ENCODE measurements at regions not wholly inside any gene's neighbourhood (a gene's known extent, or its start where the extent isn't known, plus 50 kb on each side); places are given as distances from the start of the nearest gene placed in this dataset.
A peak's percentile ranks its signal among the peaks of the same experiment; 100 is the strongest.

GRCh38 chr1:200478239-200478623 is 68.4 kb upstream of the ZNF281 start:
- 84% methylated on average over 4 of the region's 4 CpGs for WGBS (ENCODE audit: low lambda C conversion rate)
- no peak overlapping the region for H3K4me2 ChIP-seq
- CTCF ChIA-PET, result interaction anchor here (2.3 to 3.8 kb wide), 2 partner anchors 10 to 171 kb away, joined by 7 to 19 read pairs; no protein-coding TSS in a partner anchor

GRCh38 chr1:200474633-200475032 is 64.8 kb upstream of the ZNF281 start:
- Histone ChIP-seq H4K20me1 (ENCODE audit: insufficient read depth) (no peaks in the 10 kb centered on the region), H3K27ac (ENCODE audit: low read depth in 2 of 2, low read length in 1 of 2) (peak overlapping the region in 1 of 2 experiments; percentile 95; a peak in 3 of 4 replicates), H3K4me1 (ENCODE audit: control insufficient read depth in 1 of 2, insufficient read depth in 2 of 2, low read depth in 1 of 2, low read length in 1 of 2) (peaks cover 0 to 15% of the 10 kb centered on the region in 2 experiments; a peak in 2 of 4 replicates), H3K4me3 (ENCODE audit: low read depth in 2 of 2, low read length in 1 of 2) (no peak overlapping the region), H3K79me2 (ENCODE audit: insufficient read depth) (no peaks in the 10 kb centered on the region), H3K27me3 (ENCODE audit: insufficient read depth) (no peaks in the 10 kb centered on the region), H3K36me3 (replicated peaks in 1 of 2; ENCODE audit: control insufficient read depth in 1 of 2, insufficient read depth in 2 of 2, low read length in 1 of 2) (no peaks in the 10 kb centered on the region), H3F3A (replicated peaks; ENCODE audit: insufficient read depth) (no peaks in the 10 kb centered on the region), H2AFZ (ENCODE audit: low read depth) (no peak overlapping the region), H3K4me2 (no peak overlapping the region), H3K9me3 (no peaks in the 10 kb centered on the region), H3K9me2 (no peaks in the 10 kb centered on the region), H3K9ac (no peak overlapping the region)
- no peak for DNase-seq
- ChIA-PET CTCF (interaction anchor here (0.5 to 3.0 kb wide), 2 partner anchors 14 to 440 kb away, joined by 3 to 10 read pairs (median 3); no protein-coding TSS in a partner anchor), POLR2A (interaction anchor here (1.1 kb wide), 1 partner anchor 65 kb away, joined by 4 read pairs; the partner anchor contains the start of gene ZNF281)
- WGBS (ENCODE audit: low lambda C conversion rate), result 51% methylated on average over 3 of the region's 3 CpGs
- TF ChIP-seq SMC3 (IDR thresholded peaks at IDR 0.05; ENCODE audit: low read depth, low read length) (no peak), MEF2A (IDR thresholded peaks at IDR 0.05; ENCODE audit: borderline replicate concordance, low read depth) (no peak), JUND (IDR thresholded peaks at IDR 0.05) (no peak), MXI1 (IDR thresholded peaks at IDR 0.05; ENCODE audit: low read depth, low read length) (no peak), EZH2phosphoT487 (IDR thresholded peaks at IDR 0.05; ENCODE audit: borderline replicate concordance, low read depth) (no peak), ELF1 (IDR thresholded peaks at IDR 0.05) (no peak), NFIC (IDR thresholded peaks at IDR 0.05; ENCODE audit: borderline replicate concordance) (no peak), GATA2 (CRISPR knock-in tag; IDR thresholded peaks at IDR 0.05) (no peak), FOXJ3 (CRISPR knock-in tag; IDR thresholded peaks at IDR 0.05) (no peak), RCOR1 (IDR thresholded peaks at IDR 0.05; ENCODE audit: low read length) (no peak), RXRA (IDR thresholded peaks at IDR 0.05; ENCODE audit: borderline replicate concordance, low read depth) (no peak), CTCF (IDR thresholded peaks at IDR 0.05) (no peak), TEAD4 (IDR thresholded peaks at IDR 0.05; ENCODE audit: borderline replicate concordance, insufficient read depth) (no peak)

More at GRCh38 chr1:200478239-200478623, 68.4 kb upstream of the ZNF281 start:
- Histone ChIP-seq H3K27me3 (ENCODE audit: insufficient read depth) (no peaks in the 10 kb centered on the region), H3K9ac (no peak overlapping the region), H3F3A (replicated peaks; ENCODE audit: insufficient read depth) (no peaks in the 10 kb centered on the region), H3K36me3 (replicated peaks in 1 of 2; ENCODE audit: control insufficient read depth in 1 of 2, insufficient read depth in 2 of 2, low read length in 1 of 2) (no peaks in the 10 kb centered on the region), H3K79me2 (ENCODE audit: insufficient read depth) (no peaks in the 10 kb centered on the region), H3K9me2 (no peaks in the 10 kb centered on the region), H2AFZ (ENCODE audit: low read depth) (no peak overlapping the region), H4K20me1 (ENCODE audit: insufficient read depth) (no peaks in the 10 kb centered on the region), H3K9me3 (no peaks in the 10 kb centered on the region), H3K27ac (ENCODE audit: low read depth in 2 of 2, low read length in 1 of 2) (no peak overlapping the region), H3K4me3 (ENCODE audit: low read depth in 2 of 2, low read length in 1 of 2) (no peak overlapping the region), H3K4me1 (ENCODE audit: control insufficient read depth in 1 of 2, insufficient read depth in 2 of 2, low read depth in 1 of 2, low read length in 1 of 2) (peaks cover 3 to 12% of the 10 kb centered on the region in 2 experiments; a peak in 3 of 4 replicates)
- TF ChIP-seq FOSL2 (IDR thresholded peaks at IDR 0.05; ENCODE audit: borderline replicate concordance, low read depth), result no peak
- POLR2A ChIA-PET, result no interaction called here
- no peak for DNase-seq

All from SK-N-SH (cell line).